ENCODE measurements at regions not wholly inside any gene's neighbourhood (a gene's known extent, or its start where the extent isn't known, plus 50 kb on each side); places are given as distances from the start of the nearest gene placed in this dataset.
"Not testable (repeated sequence)": the region's sequence is repeated elsewhere in the genome, so short reads cannot be mapped to it uniquely, and the experiment has no call there.

DNA sequence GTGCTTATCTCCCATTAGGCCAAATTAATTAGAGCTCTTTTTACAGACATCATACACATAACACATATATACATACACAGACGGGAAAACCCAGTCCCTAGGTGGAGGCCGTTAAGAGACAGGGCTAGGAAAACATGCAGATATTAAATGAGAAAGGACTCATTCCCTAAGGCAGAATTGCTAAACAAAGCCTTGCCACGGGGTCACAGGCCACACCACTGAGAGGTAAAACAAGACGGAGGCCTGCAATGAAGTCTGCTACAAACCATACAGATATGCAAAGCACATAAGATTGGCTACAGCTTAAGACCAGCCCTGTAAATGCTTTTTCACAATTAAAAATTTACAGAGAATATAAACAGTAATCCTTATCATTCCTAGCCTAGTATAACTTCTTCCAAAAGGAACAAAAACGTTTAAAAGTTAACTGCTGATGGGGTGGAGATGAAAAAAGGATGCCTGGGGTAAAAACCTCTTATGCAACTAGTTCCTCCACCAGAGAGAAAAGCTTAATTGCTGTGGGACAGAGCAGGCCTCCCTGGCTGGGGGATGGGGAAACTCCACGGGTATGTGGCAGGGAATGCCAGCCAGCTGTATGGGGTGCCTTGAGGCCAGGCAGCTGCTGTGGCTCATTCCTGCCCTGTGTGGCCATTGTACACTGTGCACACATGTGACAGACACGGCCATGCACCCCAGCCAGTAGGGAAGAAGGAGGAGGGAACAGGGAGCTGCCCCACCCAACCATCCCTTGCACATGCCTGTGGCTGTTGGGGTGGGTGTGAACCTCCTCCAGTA lies 481.4 kb upstream of the LMCD1 start:
- no peak for DNase-seq

DNA sequence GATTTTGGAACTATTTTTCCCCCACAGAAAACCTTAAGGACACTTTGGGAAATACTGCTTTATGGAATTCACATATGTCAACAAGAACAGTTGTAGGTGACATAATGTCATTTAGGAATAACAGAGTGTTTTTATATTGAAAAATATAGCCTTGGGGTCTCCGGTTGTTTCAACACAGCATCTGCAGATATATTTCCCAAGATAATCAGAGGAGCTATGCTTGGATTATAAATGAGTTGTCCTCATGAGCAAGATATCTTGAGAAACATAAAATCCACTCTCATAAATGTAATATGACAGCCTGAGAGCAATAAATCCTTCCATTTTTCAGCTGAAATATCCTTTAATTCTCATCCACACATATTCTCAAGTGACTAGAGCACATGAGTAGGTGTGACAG lies 473.7 kb upstream of the LMCD1 start:
- no peak for DNase-seq

DNA sequence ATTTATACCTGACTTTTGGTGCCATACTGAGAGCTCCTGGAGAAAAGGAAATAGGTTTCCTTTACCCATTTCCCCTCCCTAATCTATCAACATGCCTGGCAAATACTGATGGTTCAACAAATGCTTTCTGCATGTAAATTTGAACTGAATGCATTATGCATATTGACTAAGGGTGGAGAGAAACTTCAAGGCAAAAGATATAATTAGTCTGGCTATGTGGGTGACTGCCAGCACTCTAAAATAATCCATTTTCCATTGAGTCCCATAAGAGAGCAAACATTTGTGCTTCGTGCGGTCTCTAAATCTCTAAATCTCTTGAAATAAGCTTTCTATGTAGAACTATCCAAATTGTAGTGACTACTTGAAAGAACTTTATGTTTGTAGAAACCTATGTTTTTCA lies 451.3 kb upstream of the LMCD1 start:
- no peak for DNase-seq

DNA sequence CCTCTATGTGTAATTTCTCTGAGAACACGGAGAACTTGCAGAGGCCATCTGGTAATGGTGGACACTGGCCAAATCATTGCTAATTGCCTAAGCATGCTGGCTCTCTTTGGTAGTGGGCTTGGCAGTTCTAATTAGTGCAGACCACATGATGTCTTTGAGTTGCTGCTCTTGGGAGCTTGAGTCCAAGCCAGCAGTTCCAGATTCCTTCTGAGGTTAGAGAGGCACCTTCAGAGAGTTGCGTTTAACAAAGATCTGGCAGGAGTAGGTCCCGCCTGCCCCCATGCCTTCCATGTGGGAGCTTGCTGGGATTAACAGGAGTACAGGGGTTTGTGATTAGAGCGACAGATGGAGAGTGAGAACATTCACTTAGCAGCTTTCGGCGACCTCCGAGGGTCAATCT lies 449.0 kb upstream of the LMCD1 start:
- DNase-seq: no peak

DNA sequence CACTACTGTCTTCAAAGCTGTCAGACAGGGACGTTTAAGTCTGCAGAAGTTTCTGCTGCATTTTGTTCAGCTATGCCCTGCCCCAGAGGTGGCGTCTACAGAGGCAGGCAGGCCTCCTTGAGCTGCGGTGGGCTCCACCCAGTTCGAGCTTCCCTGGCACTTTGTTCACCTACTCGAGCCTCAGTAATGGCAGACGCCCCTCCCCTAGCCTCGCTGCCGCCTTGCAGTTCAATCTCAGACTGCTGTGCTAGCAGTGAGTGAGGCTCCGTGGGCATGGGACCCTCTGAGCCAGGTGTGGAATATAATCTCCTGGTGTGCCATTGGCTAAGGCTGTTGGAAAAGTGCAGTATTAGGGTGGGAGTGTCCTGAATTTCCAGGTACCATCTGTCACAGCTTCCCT lies 433.5 kb upstream of the LMCD1 start:
- not testable (repeated sequence) for DNase-seq

DNA sequence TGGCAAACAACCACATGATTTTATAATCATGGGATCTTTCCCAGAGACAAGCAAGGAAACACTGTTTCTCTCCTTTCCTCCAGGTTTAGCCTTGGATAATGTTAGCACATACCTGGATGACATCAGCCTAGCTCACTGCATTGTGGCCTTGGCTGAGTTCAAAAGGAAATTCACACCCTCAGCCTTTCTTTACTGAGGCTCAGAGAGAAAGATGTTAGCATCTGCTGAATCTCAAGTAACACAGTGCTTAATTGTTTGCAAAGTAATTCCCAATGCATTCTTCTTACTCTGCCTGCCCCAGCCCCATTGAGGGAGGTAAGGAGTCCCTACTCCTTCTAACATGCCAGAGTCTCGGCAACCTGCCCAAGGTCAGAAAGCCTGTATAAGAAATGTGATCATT lies 432.2 kb upstream of the LMCD1 start:
- DNase-seq: no peak

DNA sequence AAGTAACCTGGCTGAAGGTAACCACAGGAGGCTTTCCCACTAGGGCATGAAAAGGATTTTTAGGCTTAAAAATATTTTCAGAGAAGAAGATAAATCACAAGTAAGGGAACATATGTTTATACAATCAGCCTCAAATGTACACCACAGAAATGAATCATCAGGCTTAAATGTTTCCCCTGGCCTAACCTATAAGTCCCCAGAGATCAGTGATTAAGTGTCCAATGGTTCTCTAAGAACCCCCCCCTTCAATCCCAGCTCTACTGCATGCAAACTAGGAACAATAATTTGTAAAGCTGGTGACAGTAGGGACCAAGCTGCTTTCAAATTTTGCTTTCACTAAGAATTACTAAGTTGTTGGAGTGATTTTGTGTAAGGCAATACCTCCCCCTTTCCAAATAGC lies 431.6 kb upstream of the LMCD1 start:
- DNase-seq: no peak

DNA sequence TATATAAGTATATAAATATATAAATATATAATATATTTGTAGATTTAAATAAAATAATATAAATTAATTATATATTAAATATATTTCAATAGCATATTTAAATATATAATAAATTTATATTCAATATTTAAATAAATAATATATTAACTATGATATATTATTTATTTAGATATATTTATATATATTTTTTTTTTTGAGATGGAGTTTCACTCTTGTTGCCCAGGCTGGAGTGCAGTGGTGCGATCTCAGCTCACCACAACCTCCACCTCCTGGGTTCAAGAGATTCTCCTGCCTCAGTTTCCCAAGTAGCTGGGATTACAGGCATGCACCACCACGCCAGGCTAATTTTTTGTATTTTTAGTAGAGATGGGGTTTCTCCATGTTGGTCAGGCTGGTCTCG lies 426.9 kb upstream of the LMCD1 start:
- DNase-seq: not testable (repeated sequence)

DNA sequence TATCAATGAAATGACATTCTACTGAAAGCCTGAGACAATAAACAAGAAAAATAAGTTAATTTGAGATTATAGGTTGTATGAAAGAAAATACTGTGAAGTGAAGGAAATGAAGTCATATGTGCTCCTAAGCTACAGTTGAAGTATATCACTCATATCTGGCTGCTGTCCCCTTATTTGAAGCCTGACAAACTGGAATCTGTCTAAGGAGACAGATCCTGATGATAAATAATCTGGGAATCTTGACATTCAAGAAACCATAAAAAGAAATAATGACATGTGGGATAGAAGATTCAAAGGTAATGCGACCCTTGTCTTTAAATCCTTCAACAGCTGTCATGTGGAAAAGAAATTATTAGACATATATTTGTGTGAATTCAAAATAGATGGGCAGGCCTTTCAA lies 424.5 kb upstream of the LMCD1 start:
- DNase-seq: no peak

DNA sequence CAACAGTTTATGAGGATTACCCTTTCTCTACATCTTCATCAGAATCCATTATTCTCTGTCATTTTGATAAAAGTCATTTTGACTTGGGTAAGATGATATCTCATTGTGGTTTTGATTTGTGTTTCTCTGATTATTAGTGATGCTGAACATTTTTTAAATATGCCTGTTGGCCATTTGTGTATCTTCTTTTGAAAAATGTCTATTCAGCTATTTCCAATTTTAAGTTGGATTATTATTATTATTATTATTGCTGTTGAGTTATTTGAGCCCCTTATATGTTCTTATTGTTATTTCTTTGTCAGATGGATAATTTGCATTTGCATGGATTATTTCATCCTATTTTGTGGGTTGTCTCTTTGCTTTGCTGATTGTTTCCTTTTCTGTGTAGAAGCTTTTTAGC lies 421.2 kb upstream of the LMCD1 start:
- DNase-seq: no peak

DNA sequence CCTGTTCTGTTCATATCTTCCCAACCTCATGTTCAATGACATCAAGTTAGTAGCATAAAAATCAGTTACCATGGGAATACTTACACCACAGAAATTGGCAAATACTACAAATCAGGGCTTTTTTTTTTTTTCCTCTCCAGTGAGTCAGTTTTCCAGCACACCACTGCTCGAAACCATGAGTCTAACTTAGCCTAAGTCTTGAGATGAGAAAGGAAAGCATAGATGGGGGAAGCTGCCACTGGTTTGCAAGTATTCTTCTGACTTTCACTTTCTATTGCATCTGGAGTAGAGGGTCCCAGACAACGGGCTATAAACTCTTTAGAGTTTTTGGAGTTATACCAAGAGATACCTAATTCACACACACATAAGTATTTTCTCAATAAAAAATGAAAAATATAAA lies 416.1 kb upstream of the LMCD1 start:
- DNase-seq: no peak

DNA sequence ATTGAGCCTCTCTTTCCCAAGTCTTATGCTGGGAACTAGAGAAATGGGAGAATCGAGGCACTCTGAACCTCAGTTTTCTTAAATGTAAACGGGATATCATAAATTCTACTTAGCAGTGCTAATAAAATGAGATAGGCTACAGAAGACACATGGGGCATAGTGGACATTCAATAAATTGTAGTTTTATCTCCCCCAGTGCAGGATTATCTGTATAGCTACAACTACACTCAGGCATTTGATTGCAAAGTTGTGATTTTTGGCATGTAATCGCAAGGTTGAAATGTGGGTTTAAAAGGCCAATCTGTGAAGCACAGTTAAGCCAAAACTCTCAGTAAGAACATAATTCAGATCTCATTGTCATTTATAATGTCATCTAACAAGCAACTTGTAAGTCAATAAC lies 413.7 kb upstream of the LMCD1 start:
- no peak for DNase-seq

DNA sequence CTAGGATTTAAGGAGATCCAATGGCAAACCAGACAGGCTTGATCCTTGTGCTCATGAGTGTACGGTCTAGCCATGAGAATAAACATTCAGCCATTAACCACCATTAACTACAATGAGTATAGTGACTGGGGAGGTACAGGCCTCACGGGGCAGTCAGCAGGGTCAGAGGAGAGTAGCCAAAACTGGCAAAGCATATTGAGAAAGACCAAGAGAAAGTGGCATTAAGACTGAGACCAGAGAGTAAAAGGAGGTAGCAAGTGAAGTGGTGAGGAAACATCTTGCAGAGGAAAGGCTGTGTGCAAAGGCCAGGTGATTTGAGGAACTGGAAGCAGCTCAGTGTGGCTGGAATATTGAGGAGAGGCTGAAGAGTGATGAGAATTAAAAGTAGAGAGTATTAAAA lies 407.2 kb upstream of the LMCD1 start:
- DNase-seq: no peak

DNA sequence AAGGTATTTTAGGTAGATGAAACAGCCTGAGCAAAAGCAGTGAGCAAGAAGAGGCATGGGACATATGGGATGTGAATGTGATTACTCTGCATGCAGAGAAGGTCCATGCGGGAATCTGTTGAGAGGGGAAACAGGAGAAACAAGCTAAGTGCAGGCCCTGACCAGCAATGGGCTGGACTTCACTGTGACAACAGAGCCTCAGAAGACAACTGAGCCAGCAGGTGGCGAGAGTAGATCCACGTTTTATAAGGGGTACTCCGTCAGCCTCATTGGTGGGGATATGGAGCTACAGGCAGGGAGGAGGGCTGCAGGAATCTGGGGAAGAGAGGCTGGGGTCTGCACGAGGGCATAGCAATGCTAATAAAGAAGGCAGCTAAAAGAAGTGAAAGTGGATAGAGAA lies 405.9 kb upstream of the LMCD1 start:
- no peak for DNase-seq

DNA sequence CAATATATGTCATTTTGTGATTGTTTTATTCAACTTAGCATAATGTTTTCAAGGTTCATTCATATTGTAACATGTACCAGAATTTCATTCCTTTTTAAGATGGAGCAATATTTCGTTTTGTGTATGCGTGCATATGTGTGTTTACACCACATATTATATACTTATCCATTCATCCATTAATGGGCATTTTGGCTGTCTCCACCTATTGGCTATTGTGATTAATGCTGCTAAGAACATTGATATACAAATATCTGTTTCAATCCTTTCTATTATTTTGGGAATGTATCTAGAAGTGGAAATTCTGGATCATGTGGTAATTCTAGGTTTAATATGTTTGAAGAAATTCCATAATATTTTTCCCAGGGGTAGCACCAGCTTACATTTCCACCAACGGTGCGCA lies 403.9 kb upstream of the LMCD1 start:
- DNase-seq: no peak

DNA sequence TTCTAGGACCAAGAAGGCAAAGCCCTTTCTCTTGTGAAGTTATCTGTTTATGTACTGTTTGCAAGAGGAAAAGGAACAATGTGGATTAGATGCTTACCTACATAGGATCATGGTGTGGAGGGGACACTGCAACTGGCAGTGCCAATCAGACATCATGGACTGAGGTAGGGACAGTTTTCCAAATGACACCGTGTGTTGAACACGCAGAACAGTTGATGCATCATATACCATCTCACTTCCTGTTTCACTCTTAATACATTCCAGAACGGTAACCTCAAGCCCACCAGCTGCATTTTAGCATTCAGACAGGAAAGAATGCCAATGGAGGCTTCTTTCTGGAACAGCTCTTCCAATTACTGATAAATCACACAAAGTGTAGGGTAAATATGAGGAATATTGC lies 397.7 kb upstream of the LMCD1 start:
- DNase-seq: no peak

DNA sequence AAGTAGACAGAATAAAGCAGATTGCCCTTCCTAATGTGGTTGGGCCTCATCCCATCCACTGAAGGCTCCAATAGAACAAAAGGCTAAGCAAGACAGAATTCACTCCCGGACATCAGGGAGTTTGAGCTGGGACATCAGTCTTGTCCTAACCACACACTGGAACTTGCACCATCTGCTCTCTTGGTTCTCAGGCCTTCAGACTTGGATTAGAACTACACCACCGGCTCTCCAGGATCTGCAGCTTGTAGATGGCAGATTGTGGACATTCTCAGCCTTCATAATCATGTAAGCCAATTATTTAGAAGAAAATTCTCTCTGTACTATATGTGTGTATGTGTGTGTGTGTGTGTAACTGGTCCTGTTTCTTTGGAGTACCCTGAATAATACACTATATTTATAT lies 394.7 kb upstream of the LMCD1 start:
- DNase-seq: no peak

DNA sequence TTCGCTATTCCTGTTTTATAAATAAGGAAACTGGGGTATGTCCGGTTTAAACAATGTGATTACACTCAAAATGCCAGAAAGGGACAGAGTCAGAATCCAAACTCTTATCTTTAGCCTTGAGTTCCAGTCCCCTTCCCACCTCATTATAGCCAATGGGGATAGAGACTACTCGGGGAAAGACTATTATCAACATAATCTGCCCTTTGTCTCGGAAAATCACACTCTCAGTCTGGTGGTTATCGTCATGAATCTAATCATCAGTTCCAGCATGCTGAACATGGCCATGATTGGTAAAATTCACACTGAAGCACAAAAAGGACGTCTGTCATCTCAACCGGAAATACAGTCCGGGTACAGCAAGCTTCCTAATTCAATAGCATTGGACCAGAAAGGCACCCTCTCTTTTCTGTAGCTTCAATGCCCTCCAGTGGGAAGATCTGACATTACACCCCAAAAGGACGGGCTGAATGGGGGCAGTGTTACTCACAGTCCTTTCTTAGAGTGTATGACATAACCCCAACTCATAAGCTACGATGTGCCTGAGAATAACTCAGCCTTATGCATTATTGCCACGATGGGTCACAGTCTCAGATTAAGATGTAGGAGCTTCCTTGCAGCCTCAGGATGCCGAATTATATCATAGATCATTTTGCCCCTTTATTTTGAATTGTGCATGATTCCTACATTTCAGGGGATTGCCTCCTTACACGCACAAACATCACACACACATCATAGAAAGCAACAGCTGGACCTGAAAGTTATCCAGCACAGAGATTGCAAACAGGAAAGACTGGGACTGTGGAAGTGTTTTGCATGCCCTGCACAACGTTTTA lies 390.4 kb upstream of the LMCD1 start:
- peak; percentile 83 for DNase-seq

DNA sequence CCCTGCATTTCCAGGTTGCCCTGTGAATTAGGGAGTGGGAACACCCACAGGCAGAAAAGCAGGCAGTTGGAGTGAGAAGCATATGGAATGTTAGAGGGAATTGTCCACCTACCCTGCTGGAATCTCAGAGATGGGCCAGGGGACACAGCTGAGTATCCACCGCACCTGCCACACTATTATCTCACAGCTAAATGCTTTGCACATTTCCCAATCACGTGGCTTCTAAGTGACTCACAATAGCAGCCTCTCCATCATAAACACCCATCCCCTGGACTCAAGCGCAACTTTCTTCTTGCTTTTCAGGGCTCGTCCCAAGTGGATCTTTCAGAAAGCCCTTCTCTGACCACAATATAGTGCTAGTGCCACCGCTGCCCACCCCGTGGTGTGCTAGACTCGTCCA lies 389.0 kb upstream of the LMCD1 start:
- DNase-seq: no peak

DNA sequence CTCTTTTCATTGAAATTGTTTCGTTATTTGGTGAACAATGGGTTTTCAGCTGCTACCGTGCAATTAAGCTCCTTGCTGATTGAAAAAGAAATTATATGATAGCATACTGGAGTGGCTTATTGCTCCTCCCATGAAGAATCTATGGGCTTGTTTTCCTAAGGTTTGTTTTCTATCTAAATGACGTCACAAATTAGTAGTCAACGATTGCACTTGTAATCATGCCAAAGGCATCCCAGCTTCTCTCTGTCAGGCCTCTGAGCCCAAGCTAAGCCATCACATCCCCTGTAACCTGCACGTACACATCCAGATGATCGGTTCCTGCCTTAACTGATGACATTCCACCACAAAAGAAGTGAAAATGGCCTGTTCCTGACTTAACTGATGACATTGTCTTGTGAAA lies 388.0 kb upstream of the LMCD1 start:
- no peak for DNase-seq

DNA sequence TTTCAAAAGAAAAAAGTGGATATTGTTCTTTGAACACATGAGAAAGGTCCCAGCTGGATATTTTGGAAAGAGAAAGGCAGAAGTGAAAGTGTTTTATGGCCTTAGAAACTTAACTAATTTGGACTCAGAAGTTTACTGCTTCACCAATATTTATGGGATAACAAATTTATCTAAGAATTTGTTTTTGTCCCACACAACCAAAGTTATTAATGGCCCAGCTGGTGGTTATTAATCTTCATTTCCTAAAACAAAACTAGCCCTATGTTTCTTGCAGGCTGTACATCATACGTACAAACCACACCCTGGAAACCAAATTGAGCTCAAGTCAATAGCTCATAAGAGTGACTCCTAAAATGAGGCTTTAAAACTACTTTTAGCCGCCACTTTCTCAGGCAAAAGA lies 372.9 kb upstream of the LMCD1 start:
- no peak for DNase-seq

DNA sequence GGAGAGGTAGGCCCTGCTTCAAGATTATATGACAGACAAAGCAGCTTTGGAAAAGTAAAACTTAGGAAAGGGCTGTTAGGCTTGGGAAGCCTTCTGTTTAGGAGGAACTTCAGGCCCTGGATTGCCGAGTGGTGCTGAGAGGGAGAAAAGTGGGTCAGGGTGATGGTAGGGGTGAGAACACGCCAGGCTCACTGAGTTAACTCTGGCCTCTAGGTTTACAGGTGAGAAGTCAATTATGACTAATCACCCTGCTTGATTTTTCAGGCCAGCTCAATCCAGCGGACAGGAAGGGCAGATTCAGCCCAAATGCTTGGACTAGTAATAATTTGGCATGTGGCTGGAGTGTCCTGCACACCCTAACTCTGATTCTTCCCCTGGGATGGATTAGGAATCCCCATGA lies 365.1 kb upstream of the LMCD1 start:
- no peak for DNase-seq

DNA sequence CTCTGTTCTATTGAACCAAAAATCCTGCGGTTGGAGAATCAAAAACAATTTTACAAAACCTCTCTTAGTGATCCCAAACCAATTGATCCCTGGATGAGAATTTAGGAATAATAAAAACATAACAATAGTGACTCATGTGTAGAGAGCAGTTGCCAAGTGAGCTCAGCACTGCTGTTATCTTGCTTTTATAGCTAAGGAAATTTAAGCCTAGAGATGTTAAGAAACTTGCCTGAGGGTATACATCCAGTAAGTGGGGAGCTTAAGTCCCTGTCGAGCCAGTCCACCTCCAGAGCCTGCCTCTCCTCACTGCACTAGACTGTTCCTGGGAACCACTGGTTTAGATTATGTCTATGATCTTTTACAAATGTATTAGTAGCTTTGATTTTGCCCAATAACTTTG lies 358.4 kb upstream of the LMCD1 start:
- no peak for DNase-seq

DNA sequence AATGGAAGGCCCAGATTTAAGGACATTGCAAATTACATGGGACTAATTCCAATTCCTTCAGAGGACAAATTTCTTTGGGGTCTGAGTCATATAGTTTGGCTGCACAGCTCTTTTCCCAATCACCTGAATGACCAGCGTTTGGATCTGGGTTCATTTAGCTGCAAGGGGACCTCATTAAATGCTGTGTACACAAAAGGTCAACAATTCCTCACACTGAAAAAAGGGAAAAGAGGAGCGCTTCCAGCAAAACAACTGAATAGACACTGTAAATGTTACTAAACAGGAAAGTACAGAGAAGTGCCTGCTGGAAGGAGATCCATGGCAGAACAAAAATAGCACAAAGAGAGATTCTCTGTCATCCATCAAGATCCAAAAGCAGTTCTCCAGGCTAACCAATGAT lies 356.0 kb upstream of the LMCD1 start:
- no peak for DNase-seq

DNA sequence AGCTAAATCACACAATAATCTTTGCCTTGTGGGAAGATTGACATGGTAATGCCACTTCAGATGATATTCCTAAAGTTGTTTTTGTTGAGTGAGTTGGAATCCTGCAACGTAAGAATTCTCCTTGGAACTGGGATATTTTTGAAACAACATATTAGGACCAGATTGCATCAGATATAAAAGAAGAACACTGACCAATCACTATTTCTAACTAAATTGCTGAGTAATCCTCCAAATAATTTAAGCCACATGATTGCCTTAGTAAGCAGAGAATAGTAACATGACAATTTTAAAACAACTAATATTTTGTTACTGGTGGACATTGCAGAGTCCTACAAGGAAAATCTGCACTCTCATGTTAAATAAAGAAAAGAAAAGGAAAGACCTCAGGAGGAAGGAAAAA lies 353.9 kb upstream of the LMCD1 start:
- no peak for DNase-seq

Data from hematopoietic multipotent progenitor cell treated with erythropoietin and hydrocortisone succinate and interleukin-3 and kit ligand, for 6 days (in vitro differentiated cells).